ENCODE measurements at regions not wholly inside any gene's neighbourhood (a gene's known extent, or its start where the extent isn't known, plus 50 kb on each side); places are given as distances from the start of the nearest gene placed in this dataset.

DNA sequence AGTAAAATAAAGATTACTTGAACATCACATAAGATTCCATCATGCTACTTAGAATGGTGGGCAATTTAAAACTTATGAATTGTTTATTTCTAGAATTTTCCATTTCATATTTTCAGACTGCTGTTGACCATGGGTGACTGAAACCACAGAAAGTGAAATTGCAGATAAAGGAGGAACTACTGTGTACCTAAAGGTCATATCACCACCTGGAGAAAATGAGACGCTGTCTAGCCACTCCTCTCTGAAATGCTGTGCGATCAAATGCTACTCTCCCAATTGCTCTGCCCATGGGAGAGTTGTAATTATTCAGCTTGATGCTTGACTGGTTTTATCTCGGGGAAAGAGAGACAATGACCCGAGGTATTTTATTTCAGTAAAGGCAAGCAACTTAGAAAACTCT, 128.9 kb upstream of the ERCC4 start:
- H4K20me1 ChIP-seq (ENCODE audit: insufficient read depth), result no peaks in the 10 kb centered on the region
- CTCF ChIA-PET, result no interaction called here
- POLR2A ChIA-PET, result no interaction called here
- DNase-seq (ENCODE audit: low read depth, low spot score), result no peak
- RAD21 ChIA-PET (ENCODE audit: low non-redundant PET in 1 of 2, low total read pairs in 2 of 2, uncharacterized antibody in 2 of 2, unreplicated experiment in 2 of 2), result no interaction called here
- H3K27ac ChIP-seq (ENCODE audit: low read depth, low read length), result no peak overlapping the region
- no peak for ATAC-seq
- no peak overlapping the region for H3K9ac ChIP-seq (ENCODE audit: low read length)
- H2AFZ ChIP-seq (ENCODE audit: low read depth, low read length, poor library complexity, severe bottlenecking), result no peak overlapping the region
- BruUV-seq (replicated peaks), result no TSS peak
- no peaks in the 10 kb centered on the region for H3K9me3 ChIP-seq (ENCODE audit: control insufficient read depth in 1 of 2, insufficient read depth in 1 of 2, low read depth in 1 of 2, low read length in 2 of 2)
- intact Hi-C loops (cut with micrococcal nuclease), result no loop called here
- H3K4me1 ChIP-seq (ENCODE audit: control insufficient read depth in 1 of 2, insufficient read depth in 2 of 2, low read length in 2 of 2), result no peaks in the 10 kb centered on the region
- H3K4me3 ChIP-seq (replicated peaks in 1 of 2; ENCODE audit: low read depth in 1 of 2, low read length in 2 of 2), result no peak overlapping the region
- no peak overlapping the region for H3K4me2 ChIP-seq (ENCODE audit: low read length)
- TF ChIP-seq YY1 (IDR thresholded peaks at IDR 0.05; ENCODE audit: extremely low read depth, insufficient replicate concordance, low read depth, low read length) (no peak), CEBPB (IDR thresholded peaks at IDR 0.05; ENCODE audit: low read depth) (no peak), ZFX (IDR thresholded peaks at IDR 0.05) (no peak), SIN3A (IDR thresholded peaks at IDR 0.05; ENCODE audit: low read depth) (no peak)
- H3K79me2 ChIP-seq (ENCODE audit: insufficient read depth, low read length), result no peaks in the 10 kb centered on the region
- no peaks in the 10 kb centered on the region for H3K9me2 ChIP-seq (ENCODE audit: insufficient read depth)
- H3K27me3 ChIP-seq (ENCODE audit: insufficient read depth, low read length), result peaks cover 15% of the 10 kb centered on the region
- no peaks in the 10 kb centered on the region for H3K36me3 ChIP-seq (ENCODE audit: control insufficient read depth in 1 of 2, insufficient read depth in 2 of 2, low read length in 2 of 2)

DNA sequence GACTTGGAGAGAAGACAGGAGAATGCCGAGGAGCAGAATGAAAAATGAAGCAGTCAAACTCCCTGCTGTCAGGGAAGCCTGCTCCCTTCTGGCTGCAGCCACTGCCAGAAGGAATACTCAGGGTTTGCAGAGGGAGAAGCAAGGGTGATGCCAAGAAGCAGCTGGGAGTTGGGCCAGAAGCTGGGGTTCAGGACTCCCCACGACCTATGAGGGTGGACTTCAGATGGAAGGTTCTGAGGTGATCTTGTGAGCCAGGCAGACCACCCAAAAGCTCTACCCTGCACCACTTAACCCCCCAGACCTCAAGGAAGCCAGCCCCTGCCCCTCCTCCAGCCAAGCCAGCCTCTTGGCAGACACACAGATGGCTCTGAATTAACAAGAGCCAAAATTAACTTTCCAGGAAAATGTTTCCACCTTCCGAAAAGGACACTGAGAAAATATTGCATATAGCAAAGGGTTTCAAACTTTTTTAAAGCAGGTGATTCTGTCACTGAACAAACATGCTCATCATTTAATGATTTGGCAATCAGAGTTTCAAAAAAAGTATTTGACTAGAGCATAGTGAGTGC, 126.0 kb upstream of the ERCC4 start:
- H3K4me2 ChIP-seq (ENCODE audit: low read length), result no peak overlapping the region
- no peak overlapping the region for H3K27ac ChIP-seq (ENCODE audit: low read depth, low read length)
- H3K79me2 ChIP-seq (ENCODE audit: insufficient read depth, low read length), result no peaks in the 10 kb centered on the region
- BruUV-seq (replicated peaks), result no TSS peak
- H2AFZ ChIP-seq (ENCODE audit: low read depth, low read length, poor library complexity, severe bottlenecking), result no peak overlapping the region
- H3K9me2 ChIP-seq (ENCODE audit: insufficient read depth), result no peaks in the 10 kb centered on the region
- RAD21 ChIA-PET (ENCODE audit: low non-redundant PET in 1 of 2, low total read pairs in 2 of 2, uncharacterized antibody in 2 of 2, unreplicated experiment in 2 of 2), result no interaction called here
- H3K4me1 ChIP-seq (ENCODE audit: control insufficient read depth in 1 of 2, insufficient read depth in 2 of 2, low read length in 2 of 2), result no peaks in the 10 kb centered on the region
- H3K27me3 ChIP-seq (ENCODE audit: insufficient read depth, low read length), result peaks cover 15% of the 10 kb centered on the region; the same call in 1 of the 2 replicates
- H3K9me3 ChIP-seq (ENCODE audit: control insufficient read depth in 1 of 2, insufficient read depth in 1 of 2, low read depth in 1 of 2, low read length in 2 of 2), result no peaks in the 10 kb centered on the region
- ATAC-seq (no peak), DNase-seq (ENCODE audit: low read depth, low spot score) (no peak)
- no peak overlapping the region for H3K9ac ChIP-seq (ENCODE audit: low read length)
- CTCF ChIA-PET, result no interaction called here
- no peaks in the 10 kb centered on the region for H3K36me3 ChIP-seq (ENCODE audit: control insufficient read depth in 1 of 2, insufficient read depth in 2 of 2, low read length in 2 of 2)
- no peak overlapping the region for H3K4me3 ChIP-seq (replicated peaks in 1 of 2; ENCODE audit: low read depth in 1 of 2, low read length in 2 of 2)
- POLR2A ChIA-PET, result no interaction called here
- no peaks in the 10 kb centered on the region for H4K20me1 ChIP-seq (ENCODE audit: insufficient read depth)
- intact Hi-C loops (cut with micrococcal nuclease), result no loop called here
- TF ChIP-seq JUND (IDR thresholded peaks at IDR 0.05), result no peak
- TF ChIP-seq POLR2AphosphoS5 (IDR thresholded peaks at IDR 0.05; ENCODE audit: low read depth, low read length), result no peak
- TF ChIP-seq, protein P1, sequence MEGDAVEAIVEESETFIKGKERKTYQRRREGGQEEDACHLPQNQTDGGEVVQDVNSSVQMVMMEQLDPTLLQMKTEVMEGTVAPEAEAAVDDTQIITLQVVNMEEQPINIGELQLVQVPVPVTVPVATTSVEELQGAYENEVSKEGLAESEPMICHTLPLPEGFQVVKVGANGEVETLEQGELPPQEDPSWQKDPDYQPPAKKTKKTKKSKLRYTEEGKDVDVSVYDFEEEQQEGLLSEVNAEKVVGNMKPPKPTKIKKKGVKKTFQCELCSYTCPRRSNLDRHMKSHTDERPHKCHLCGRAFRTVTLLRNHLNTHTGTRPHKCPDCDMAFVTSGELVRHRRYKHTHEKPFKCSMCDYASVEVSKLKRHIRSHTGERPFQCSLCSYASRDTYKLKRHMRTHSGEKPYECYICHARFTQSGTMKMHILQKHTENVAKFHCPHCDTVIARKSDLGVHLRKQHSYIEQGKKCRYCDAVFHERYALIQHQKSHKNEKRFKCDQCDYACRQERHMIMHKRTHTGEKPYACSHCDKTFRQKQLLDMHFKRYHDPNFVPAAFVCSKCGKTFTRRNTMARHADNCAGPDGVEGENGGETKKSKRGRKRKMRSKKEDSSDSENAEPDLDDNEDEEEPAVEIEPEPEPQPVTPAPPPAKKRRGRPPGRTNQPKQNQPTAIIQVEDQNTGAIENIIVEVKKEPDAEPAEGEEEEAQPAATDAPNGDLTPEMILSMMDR (IDR thresholded peaks at IDR 0.05 in 2 of 3, conservative IDR thresholded peaks at IDR 0.05 in 1 of 3; ENCODE audit: borderline replicate concordance in 1 of 3, insufficient read depth in 1 of 3, low read depth in 2 of 3, low read length in 2 of 3), result no peak
- TF ChIP-seq EZH2 (IDR thresholded peaks at IDR 0.05), result no peak
- no peak for TF ChIP-seq EZH2phosphoT487 (IDR thresholded peaks at IDR 0.05; ENCODE audit: borderline replicate concordance)
- TF ChIP-seq FOSL1 (IDR thresholded peaks at IDR 0.05; ENCODE audit: low read depth), result no peak
- TF ChIP-seq, protein P2, sequence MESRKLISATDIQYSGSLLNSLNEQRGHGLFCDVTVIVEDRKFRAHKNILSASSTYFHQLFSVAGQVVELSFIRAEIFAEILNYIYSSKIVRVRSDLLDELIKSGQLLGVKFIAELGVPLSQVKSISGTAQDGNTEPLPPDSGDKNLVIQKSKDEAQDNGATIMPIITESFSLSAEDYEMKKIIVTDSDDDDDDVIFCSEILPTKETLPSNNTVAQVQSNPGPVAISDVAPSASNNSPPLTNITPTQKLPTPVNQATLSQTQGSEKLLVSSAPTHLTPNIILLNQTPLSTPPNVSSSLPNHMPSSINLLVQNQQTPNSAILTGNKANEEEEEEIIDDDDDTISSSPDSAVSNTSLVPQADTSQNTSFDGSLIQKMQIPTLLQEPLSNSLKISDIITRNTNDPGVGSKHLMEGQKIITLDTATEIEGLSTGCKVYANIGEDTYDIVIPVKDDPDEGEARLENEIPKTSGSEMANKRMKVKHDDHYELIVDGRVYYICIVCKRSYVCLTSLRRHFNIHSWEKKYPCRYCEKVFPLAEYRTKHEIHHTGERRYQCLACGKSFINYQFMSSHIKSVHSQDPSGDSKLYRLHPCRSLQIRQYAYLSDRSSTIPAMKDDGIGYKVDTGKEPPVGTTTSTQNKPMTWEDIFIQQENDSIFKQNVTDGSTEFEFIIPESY (IDR thresholded peaks at IDR 0.05; ENCODE audit: extremely low read depth, insufficient replicate concordance, low read length), result no peak
- TF ChIP-seq ELF1 (IDR thresholded peaks at IDR 0.05; ENCODE audit: borderline replicate concordance, low read depth), result no peak
- TF ChIP-seq SIN3A (IDR thresholded peaks at IDR 0.05; ENCODE audit: low read depth), result no peak
- TF ChIP-seq EGR1 (IDR thresholded peaks at IDR 0.05; ENCODE audit: low read depth), result no peak
- TF ChIP-seq, protein P3, sequence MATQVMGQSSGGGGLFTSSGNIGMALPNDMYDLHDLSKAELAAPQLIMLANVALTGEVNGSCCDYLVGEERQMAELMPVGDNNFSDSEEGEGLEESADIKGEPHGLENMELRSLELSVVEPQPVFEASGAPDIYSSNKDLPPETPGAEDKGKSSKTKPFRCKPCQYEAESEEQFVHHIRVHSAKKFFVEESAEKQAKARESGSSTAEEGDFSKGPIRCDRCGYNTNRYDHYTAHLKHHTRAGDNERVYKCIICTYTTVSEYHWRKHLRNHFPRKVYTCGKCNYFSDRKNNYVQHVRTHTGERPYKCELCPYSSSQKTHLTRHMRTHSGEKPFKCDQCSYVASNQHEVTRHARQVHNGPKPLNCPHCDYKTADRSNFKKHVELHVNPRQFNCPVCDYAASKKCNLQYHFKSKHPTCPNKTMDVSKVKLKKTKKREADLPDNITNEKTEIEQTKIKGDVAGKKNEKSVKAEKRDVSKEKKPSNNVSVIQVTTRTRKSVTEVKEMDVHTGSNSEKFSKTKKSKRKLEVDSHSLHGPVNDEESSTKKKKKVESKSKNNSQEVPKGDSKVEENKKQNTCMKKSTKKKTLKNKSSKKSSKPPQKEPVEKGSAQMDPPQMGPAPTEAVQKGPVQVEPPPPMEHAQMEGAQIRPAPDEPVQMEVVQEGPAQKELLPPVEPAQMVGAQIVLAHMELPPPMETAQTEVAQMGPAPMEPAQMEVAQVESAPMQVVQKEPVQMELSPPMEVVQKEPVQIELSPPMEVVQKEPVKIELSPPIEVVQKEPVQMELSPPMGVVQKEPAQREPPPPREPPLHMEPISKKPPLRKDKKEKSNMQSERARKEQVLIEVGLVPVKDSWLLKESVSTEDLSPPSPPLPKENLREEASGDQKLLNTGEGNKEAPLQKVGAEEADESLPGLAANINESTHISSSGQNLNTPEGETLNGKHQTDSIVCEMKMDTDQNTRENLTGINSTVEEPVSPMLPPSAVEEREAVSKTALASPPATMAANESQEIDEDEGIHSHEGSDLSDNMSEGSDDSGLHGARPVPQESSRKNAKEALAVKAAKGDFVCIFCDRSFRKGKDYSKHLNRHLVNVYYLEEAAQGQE (IDR thresholded peaks at IDR 0.05; ENCODE audit: low read depth), result no peak
